ENCODE measurements at regions not wholly inside any gene's neighbourhood (a gene's known extent, or its start where the extent isn't known, plus 50 kb on each side); places are given as distances from the start of the nearest gene placed in this dataset.

GRCh38 chr14:55752580-55753390 lies 172.8 kb downstream of the KTN1 start:
- no peak for TF ChIP-seq CTCF (conservative IDR thresholded peaks at IDR 0.05; ENCODE audit: low read depth, low read length)
- TF ChIP-seq EZH2 (IDR thresholded peaks at IDR 0.05; ENCODE audit: borderline replicate concordance, low read depth, low read length, poor library complexity, severe bottlenecking): no peak
